ENCODE measurements at regions not wholly inside any gene's neighbourhood (a gene's known extent, or its start where the extent isn't known, plus 50 kb on each side); places are given as distances from the start of the nearest gene placed in this dataset.

DNA sequence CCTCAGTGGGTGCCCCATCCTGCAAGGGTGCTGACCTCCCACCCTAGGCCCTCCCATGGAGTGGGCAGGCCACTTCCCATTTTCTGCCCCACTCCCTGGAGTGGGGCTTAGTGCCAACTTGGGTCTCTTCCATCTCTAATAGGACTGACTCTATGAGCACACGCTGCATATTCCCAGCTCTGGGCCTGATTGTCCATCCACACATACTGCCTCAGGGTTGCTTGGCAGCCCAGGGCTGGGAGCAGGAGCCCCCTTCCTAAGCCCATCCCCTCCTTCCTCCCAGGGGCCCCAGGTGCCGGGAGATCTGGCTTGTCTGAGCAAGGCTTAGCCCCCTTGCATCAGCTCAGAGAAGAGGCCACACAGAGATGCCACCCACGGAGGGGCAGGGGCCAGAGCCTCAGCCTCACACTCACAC, 55.1 kb downstream of the PJA1 start:
- peaks cover 4% of the 10 kb centered on the region for H3K27me3 Mint-ChIP-seq (ENCODE audit: unreplicated experiment)
- no peak for TF ChIP-seq CTCF (IDR thresholded peaks at IDR 0.05; ENCODE audit: partially characterized antibody, unreplicated experiment)
- no peak overlapping the region for H3K4me3 Mint-ChIP-seq (ENCODE audit: unreplicated experiment)
- H3K4me1 Mint-ChIP-seq (ENCODE audit: low read depth, unreplicated experiment) = peaks cover 5% of the 10 kb centered on the region
- no peak for DNase-seq
- H3K36me3 Mint-ChIP-seq (ENCODE audit: unreplicated experiment) = peaks cover 3% of the 10 kb centered on the region
- H3K9me3 Mint-ChIP-seq (ENCODE audit: unreplicated experiment) = peaks cover 1% of the 10 kb centered on the region
- H3K27ac Mint-ChIP-seq (ENCODE audit: unreplicated experiment) = no peak overlapping the region

DNA sequence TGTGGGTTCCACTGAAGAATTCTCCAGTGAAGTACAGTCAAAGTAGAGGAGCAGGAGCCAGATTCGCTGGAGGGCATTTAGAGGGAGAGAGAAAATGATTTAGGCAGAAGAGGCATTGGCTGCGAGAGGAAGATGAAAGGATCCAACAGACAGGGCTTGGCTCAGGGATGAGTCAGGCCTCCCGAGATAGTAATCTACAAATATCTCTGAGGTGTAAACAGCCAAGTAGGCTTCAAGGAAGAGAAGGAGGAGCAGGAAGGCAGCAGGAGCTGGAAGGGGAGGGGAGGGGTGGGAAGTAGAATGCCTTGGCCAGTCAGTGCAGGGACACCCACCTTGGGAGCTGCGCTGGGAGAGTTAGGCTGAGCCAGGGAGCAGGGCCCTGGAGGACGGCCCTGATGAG, 55.5 kb downstream of the PJA1 start:
- no peak for TF ChIP-seq CTCF (IDR thresholded peaks at IDR 0.05; ENCODE audit: partially characterized antibody, unreplicated experiment)
- Mint-ChIP-seq H3K27me3 (ENCODE audit: unreplicated experiment) (peaks cover 4% of the 10 kb centered on the region), H3K4me1 (ENCODE audit: low read depth, unreplicated experiment) (peaks cover 5% of the 10 kb centered on the region), H3K27ac (ENCODE audit: unreplicated experiment) (no peak overlapping the region), H3K4me3 (ENCODE audit: unreplicated experiment) (no peak overlapping the region), H3K36me3 (ENCODE audit: unreplicated experiment) (peaks cover 3% of the 10 kb centered on the region), H3K9me3 (ENCODE audit: unreplicated experiment) (peaks cover 1% of the 10 kb centered on the region)
- no peak for DNase-seq

- peaks cover 1% of the 10 kb centered on the region for H3K9me3 Mint-ChIP-seq (ENCODE audit: unreplicated experiment)
Observed at GRCh38 chrX:69109036-69109663, 56.1 kb downstream of the PJA1 start.

DNA sequence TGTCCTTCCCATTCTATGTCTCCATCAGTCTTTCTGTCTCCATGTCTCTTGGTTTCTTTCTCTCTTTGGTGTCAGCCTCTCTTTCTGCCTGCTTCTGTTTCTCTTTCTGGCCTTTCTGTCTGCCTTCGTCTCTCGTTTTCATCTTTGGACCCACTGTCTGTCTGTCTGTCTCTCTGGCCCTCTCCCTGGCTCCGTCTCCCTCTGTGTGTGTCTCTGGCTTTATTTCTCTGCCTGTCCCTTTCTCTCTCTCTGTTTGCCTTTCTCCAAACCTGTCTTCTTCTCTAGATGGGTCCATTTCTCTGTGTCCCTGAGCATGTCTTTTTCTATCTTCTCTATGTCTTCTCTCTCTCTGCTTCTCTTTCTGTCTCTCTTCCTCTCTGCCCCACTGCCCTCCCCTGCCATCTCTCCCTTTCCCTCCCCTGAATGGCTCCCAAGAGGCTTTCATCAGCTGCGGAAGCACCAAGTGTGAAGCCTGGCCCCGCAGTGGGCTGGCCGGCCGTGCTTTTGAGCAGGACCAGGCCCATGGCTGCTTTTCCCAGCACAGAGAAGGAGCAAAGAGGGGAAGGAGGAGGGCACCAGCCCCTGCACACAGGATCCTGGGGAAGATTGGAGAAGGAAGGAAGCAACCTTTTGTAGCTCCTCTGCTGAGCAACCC, 57.4 kb downstream of the PJA1 start:
- Mint-ChIP-seq H3K4me3 (ENCODE audit: unreplicated experiment) (peak overlapping the region; percentile 46), H3K27me3 (ENCODE audit: unreplicated experiment) (peaks cover 4% of the 10 kb centered on the region), H3K9me3 (ENCODE audit: unreplicated experiment) (peaks cover 1% of the 10 kb centered on the region), H3K27ac (ENCODE audit: unreplicated experiment) (peak overlapping the region; percentile 48), H3K4me1 (ENCODE audit: low read depth, unreplicated experiment) (peaks cover 5% of the 10 kb centered on the region), H3K36me3 (ENCODE audit: unreplicated experiment) (peaks cover 3% of the 10 kb centered on the region)
- TF ChIP-seq CTCF (IDR thresholded peaks at IDR 0.05; ENCODE audit: partially characterized antibody, unreplicated experiment) = no peak
- DNase-seq = no peak

More at GRCh38 chrX:69109036-69109663, 56.1 kb downstream of the PJA1 start:
- no peak for DNase-seq
- Mint-ChIP-seq H3K4me3 (ENCODE audit: unreplicated experiment) (no peak overlapping the region), H3K27me3 (ENCODE audit: unreplicated experiment) (peaks cover 4% of the 10 kb centered on the region), H3K4me1 (ENCODE audit: low read depth, unreplicated experiment) (peaks cover 5% of the 10 kb centered on the region), H3K27ac (ENCODE audit: unreplicated experiment) (no peak overlapping the region), H3K36me3 (ENCODE audit: unreplicated experiment) (peaks cover 3% of the 10 kb centered on the region)
- TF ChIP-seq CTCF (IDR thresholded peaks at IDR 0.05; ENCODE audit: partially characterized antibody, unreplicated experiment) = no peak

DNA sequence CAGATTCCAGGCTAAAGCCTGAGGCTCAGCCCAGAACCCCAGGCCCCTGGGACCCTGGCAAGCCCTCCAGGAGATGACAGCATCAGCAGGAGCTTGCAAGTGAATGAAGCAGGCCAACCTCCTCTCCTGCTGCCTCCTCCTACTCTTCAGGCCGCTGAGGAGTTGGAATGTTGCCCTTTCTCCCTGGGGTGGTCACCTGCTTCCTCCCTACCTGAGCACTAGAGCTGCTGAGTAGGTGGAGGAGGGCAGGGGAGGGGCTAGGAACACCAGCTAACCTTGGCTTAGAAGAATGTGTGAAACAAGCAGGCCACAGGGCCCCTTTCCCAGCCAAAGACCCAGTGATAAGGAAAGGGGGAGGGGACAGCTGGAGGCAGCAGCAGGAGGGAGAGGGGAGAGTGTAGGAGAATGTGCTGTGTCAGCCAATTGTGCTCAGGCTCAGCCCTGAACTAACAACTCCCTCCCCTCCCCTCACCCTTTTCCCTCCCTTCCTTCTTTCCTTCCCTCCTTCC, 58.0 kb downstream of the PJA1 start:
- H3K4me3 Mint-ChIP-seq (ENCODE audit: unreplicated experiment) = no peak overlapping the region
- H3K9me3 Mint-ChIP-seq (ENCODE audit: unreplicated experiment) = peaks cover 1% of the 10 kb centered on the region
- H3K27ac Mint-ChIP-seq (ENCODE audit: unreplicated experiment) = no peak overlapping the region
- H3K27me3 Mint-ChIP-seq (ENCODE audit: unreplicated experiment) = peaks cover 7% of the 10 kb centered on the region
- H3K4me1 Mint-ChIP-seq (ENCODE audit: low read depth, unreplicated experiment) = peaks cover 5% of the 10 kb centered on the region
- TF ChIP-seq CTCF (IDR thresholded peaks at IDR 0.05; ENCODE audit: partially characterized antibody, unreplicated experiment) = no peak
- H3K36me3 Mint-ChIP-seq (ENCODE audit: unreplicated experiment) = peaks cover 3% of the 10 kb centered on the region
- peak; percentile 26 for DNase-seq
